ENCODE measurements at regions not wholly inside any gene's neighbourhood (a gene's known extent, or its start where the extent isn't known, plus 50 kb on each side); places are given as distances from the start of the nearest gene placed in this dataset.

- TF ChIP-seq CREB3L1 (IDR thresholded peaks at IDR 0.05; ENCODE audit: borderline replicate concordance, low read depth) (no peak), MBD1 (CRISPR knock-in tag; IDR thresholded peaks at IDR 0.05) (no peak), SPI1 (IDR thresholded peaks at IDR 0.05; ENCODE audit: borderline replicate concordance, low read depth, low read length) (no peak), E2F4 (CRISPR knock-in tag; IDR thresholded peaks at IDR 0.05; ENCODE audit: low read depth) (no peak), POLR2AphosphoS5 (IDR thresholded peaks at IDR 0.05; ENCODE audit: control insufficient read depth, insufficient read depth, low read depth, low read length) (no peak), CHD2 (IDR thresholded peaks at IDR 0.05; ENCODE audit: low read depth, low read length) (no peak), CTCF (IDR thresholded peaks at IDR 0.05 in 2 of 3, conservative IDR thresholded peaks at IDR 0.05 in 1 of 3; ENCODE audit: insufficient read depth in 2 of 3, low read depth in 1 of 3, low read length in 3 of 3) (no peak), ZFP30 (CRISPR knock-in tag; IDR thresholded peaks at IDR 0.05; ENCODE audit: borderline replicate concordance) (no peak), HNRNPH1 (optimal IDR thresholded peaks at IDR 0.05; ENCODE audit: low read depth, low read length) (no peak)
These were observed 285.5 kb upstream of the SLC24A2 start for GRCh38 chr9:20074291-20074690.
